ENCODE measurements at regions not wholly inside any gene's neighbourhood (a gene's known extent, or its start where the extent isn't known, plus 50 kb on each side); places are given as distances from the start of the nearest gene placed in this dataset.

- H3K36me3 ChIP-seq, result no peaks in the 10 kb centered on the region
- DNase-seq, result no peak
- no peak for TF ChIP-seq CTCF (IDR thresholded peaks at IDR 0.05; ENCODE audit: low read depth, low read length)
- peaks cover 69% of the 10 kb centered on the region for H3K27me3 ChIP-seq (ENCODE audit: insufficient read depth, low read depth, severe bottlenecking)
- no peaks in the 10 kb centered on the region for H3K9me3 ChIP-seq (ENCODE audit: severe bottlenecking)
- H3K4me3 ChIP-seq (ENCODE audit: low read depth, low read length), result no peak overlapping the region
- H3K27ac ChIP-seq, result no peak overlapping the region
These were observed 246.1 kb downstream of the TFAP2C start for GRCh38 chr20:56875052-56875659.

- no peak for DNase-seq
- TF ChIP-seq CTCF (IDR thresholded peaks at IDR 0.05; ENCODE audit: low read depth, low read length), result no peak
- Histone ChIP-seq H3K27ac (no peak overlapping the region), H3K27me3 (ENCODE audit: insufficient read depth, low read depth, severe bottlenecking) (peaks cover 69% of the 10 kb centered on the region), H3K4me3 (ENCODE audit: low read depth, low read length) (no peak overlapping the region), H3K9me3 (ENCODE audit: severe bottlenecking) (no peaks in the 10 kb centered on the region), H3K36me3 (no peaks in the 10 kb centered on the region)
These were observed 246.7 kb downstream of the TFAP2C start for GRCh38 chr20:56875803-56876202.

GRCh38 chr20:56885521-56885920 is 256.4 kb downstream of the TFAP2C start:
- TF ChIP-seq CTCF (IDR thresholded peaks at IDR 0.05; ENCODE audit: low read depth, low read length), result no peak
- DNase-seq, result no peak

GRCh38 chr20:56890011-56890410 is 260.9 kb downstream of the TFAP2C start:
- Histone ChIP-seq H3K9me3 (ENCODE audit: severe bottlenecking) (no peaks in the 10 kb centered on the region), H3K36me3 (no peaks in the 10 kb centered on the region), H3K27ac (no peak overlapping the region), H3K27me3 (ENCODE audit: insufficient read depth, low read depth, severe bottlenecking) (peaks cover 86% of the 10 kb centered on the region), H3K4me3 (ENCODE audit: low read depth, low read length) (no peak overlapping the region)
- no peak for TF ChIP-seq CTCF (IDR thresholded peaks at IDR 0.05; ENCODE audit: low read depth, low read length)
- no peak for DNase-seq

More at GRCh38 chr20:56885521-56885920, 256.4 kb downstream of the TFAP2C start:
- no peaks in the 10 kb centered on the region for H3K36me3 ChIP-seq
- no peak overlapping the region for H3K4me3 ChIP-seq (ENCODE audit: low read depth, low read length)
- H3K27me3 ChIP-seq (ENCODE audit: insufficient read depth, low read depth, severe bottlenecking), result peaks cover 87% of the 10 kb centered on the region
- H3K9me3 ChIP-seq (ENCODE audit: severe bottlenecking), result no peaks in the 10 kb centered on the region
- no peak overlapping the region for H3K27ac ChIP-seq

- H3K36me3 ChIP-seq, result no peaks in the 10 kb centered on the region
- peaks cover 82% of the 10 kb centered on the region for H3K27me3 ChIP-seq (ENCODE audit: insufficient read depth, low read depth, severe bottlenecking)
- DNase-seq, result no peak
- no peak overlapping the region for H3K27ac ChIP-seq
- TF ChIP-seq CTCF (IDR thresholded peaks at IDR 0.05; ENCODE audit: low read depth, low read length), result no peak
- H3K9me3 ChIP-seq (ENCODE audit: severe bottlenecking), result no peaks in the 10 kb centered on the region
- no peak overlapping the region for H3K4me3 ChIP-seq (ENCODE audit: low read depth, low read length)
These were observed 264.3 kb downstream of the TFAP2C start for GRCh38 chr20:56893226-56893917.

Data from WERI-Rb-1 (cell line).